ENCODE measurements at regions not wholly inside any gene's neighbourhood (a gene's known extent, or its start where the extent isn't known, plus 50 kb on each side); places are given as distances from the start of the nearest gene placed in this dataset.

DNA sequence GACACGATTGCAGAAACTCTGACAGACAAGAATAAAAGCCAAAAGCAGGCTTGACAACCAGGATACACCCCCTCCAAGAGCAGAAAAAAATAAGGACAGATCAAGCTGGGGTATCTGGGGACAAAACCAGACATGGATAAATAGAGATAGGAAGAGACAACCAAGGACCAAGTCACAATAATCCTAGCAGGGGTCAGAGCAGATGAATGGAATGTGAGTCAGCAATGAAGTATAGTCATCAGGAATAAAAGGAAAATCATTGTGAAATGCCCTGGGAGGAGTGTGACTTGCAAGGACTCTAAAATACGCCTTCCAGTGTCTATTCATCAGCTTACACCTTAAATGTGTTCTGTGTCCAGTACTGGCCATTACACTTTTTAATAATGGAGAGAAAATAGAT is 206.8 kb downstream of the CAAP1 start:
- TF ChIP-seq EZH2 (IDR thresholded peaks at IDR 0.05; ENCODE audit: insufficient read depth, poor library complexity, severe bottlenecking) = no peak
- no peak for TF ChIP-seq EZH2phosphoT487 (IDR thresholded peaks at IDR 0.05; ENCODE audit: insufficient read depth, low read depth)
